Sigmoid colon (tissue), 4 donors: ENCODE measurements at regions not wholly inside any gene's neighbourhood (a gene's known extent, or its start where the extent isn't known, plus 50 kb on each side); places are given as distances from the start of the nearest gene placed in this dataset.

Source experiments
- EP300 ChIP-seq, 4 donors: sonication (generic); formaldehyde crosslinking; IDR thresholded peaks; one replicate each; pipeline ENCODE4 v1.6.1; 2017; ENCODE audit warnings: antibody characterized with exemption in 4 of 4
- POLR2A ChIP-seq, 2 donors: fragments of 450-650 bp; IDR thresholded peaks; one replicate each; pipeline ENCODE4 v1.6.1; 2016; ENCODE audit warnings: antibody characterized with exemption in 2 of 2, mild to moderate bottlenecking in 2 of 2, moderate library complexity in 2 of 2
- POLR2AphosphoS5 ChIP-seq, 4 donors: sonication (generic); formaldehyde crosslinking; IDR thresholded peaks; one replicate each; pipeline ENCODE4 v1.6.1; 2017; ENCODE audit warnings: antibody characterized with exemption in 4 of 4
- TF ChIP-seq, protein P1 (sequence below), 4 experiments: fragments of 450-650 bp in 3 of 4; fragments of 200-600 bp in 1 of 4; IDR thresholded peaks; one replicate each; pipeline ENCODE4 v1.5.1; 2016 to 2019; ENCODE audit warnings: antibody characterized with exemption in 4 of 4, mild to moderate bottlenecking in 3 of 4, moderate library complexity in 2 of 4

DNA sequence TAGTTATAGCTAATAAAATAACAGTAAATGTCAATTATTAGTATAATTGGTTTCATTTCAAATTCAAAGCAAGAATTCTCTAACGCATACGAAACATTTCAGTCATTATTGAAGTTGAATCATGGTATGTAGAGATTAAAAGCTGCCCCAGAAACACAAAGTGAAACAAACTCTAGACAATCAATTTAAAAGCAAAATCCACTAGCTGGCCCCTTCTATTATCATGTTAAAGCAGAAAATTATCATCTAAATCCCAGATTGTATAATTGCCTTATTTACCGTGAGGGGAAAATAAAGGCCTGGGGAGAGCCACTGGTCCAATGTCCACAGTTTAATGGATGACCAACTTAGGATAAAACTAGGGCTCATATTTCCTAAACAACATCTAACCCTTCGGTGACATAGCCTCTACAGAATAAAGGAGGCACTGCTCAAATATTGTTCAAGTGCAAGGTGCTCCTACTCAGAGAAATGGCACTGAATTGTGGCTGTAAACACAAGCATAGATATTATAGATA, 110.9 kb upstream of the THRB start:
- TF ChIP-seq POLR2A (IDR thresholded peaks at IDR 0.05) (no peak), EP300 (IDR thresholded peaks at IDR 0.05) (no peak), POLR2AphosphoS5 (IDR thresholded peaks at IDR 0.05) (no peak)
- TF ChIP-seq, protein P1, sequence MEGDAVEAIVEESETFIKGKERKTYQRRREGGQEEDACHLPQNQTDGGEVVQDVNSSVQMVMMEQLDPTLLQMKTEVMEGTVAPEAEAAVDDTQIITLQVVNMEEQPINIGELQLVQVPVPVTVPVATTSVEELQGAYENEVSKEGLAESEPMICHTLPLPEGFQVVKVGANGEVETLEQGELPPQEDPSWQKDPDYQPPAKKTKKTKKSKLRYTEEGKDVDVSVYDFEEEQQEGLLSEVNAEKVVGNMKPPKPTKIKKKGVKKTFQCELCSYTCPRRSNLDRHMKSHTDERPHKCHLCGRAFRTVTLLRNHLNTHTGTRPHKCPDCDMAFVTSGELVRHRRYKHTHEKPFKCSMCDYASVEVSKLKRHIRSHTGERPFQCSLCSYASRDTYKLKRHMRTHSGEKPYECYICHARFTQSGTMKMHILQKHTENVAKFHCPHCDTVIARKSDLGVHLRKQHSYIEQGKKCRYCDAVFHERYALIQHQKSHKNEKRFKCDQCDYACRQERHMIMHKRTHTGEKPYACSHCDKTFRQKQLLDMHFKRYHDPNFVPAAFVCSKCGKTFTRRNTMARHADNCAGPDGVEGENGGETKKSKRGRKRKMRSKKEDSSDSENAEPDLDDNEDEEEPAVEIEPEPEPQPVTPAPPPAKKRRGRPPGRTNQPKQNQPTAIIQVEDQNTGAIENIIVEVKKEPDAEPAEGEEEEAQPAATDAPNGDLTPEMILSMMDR (IDR thresholded peaks at IDR 0.05): no peak
